Mesendoderm (in vitro differentiated cells): ENCODE measurements at regions not wholly inside any gene's neighbourhood (a gene's known extent, or its start where the extent isn't known, plus 50 kb on each side); places are given as distances from the start of the nearest gene placed in this dataset.

Source experiments
- DNase-seq: peaks from one replicate; pipeline ENCODE4 v3.0.0; 2013
- H2AK5ac ChIP-seq: 2 replicates; pipeline ENCODE4 v1.6.1; 2013; ENCODE audit warnings: low read length, inconsistent platforms
- H2BK120ac ChIP-seq: 2 replicates; pipeline ENCODE4 v1.6.1; 2013; ENCODE audit warnings: low read depth, mild to moderate bottlenecking, low read length, moderate library complexity, mixed read lengths
- H2BK15ac ChIP-seq: replicated peaks from 2 replicates; pipeline ENCODE4 v1.6.1; 2013; ENCODE audit warnings: low read depth, mild to moderate bottlenecking, moderate library complexity
- H2BK5ac ChIP-seq: 2 replicates; pipeline ENCODE4 v1.6.1; 2013; ENCODE audit warnings: low read length, inconsistent platforms
- H3K18ac ChIP-seq: 2 replicates; pipeline ENCODE4 v1.6.1; 2013; ENCODE audit warnings: mild to moderate bottlenecking, low read length, mixed read lengths
- H3K23ac ChIP-seq: one replicate; pipeline ENCODE4 v1.6.1; 2013; ENCODE audit warnings: low read length
- H3K27ac ChIP-seq: 2 replicates; pipeline ENCODE4 v1.5.1; 2013; ENCODE audit warnings: low read depth, mild to moderate bottlenecking, inconsistent platforms, low read length, moderate library complexity
- H3K27me3 ChIP-seq: 2 replicates; pipeline ENCODE4 v1.6.1; 2013; ENCODE audit warnings: low read length, control low read depth, mild to moderate bottlenecking, inconsistent platforms; ENCODE audit not compliant: insufficient read depth, poor library complexity
- H3K36me3 ChIP-seq: 2 replicates; pipeline ENCODE4 v1.6.1; 2013; ENCODE audit warnings: low read length, inconsistent platforms; ENCODE audit not compliant: control insufficient read depth, insufficient read depth
- H3K4ac ChIP-seq: one replicate; pipeline ENCODE4 v1.6.1; 2013; ENCODE audit warnings: low read depth, mild to moderate bottlenecking, low read length, moderate library complexity
- H3K4me1 ChIP-seq: 2 replicates; pipeline ENCODE4 v1.6.1; 2013; ENCODE audit warnings: low read depth, low read length, inconsistent platforms; ENCODE audit not compliant: control insufficient read depth
- H3K4me2 ChIP-seq: 2 replicates; pipeline ENCODE4 v1.6.1; 2013; ENCODE audit warnings: low read length
- H3K4me3 ChIP-seq: 2 replicates; pipeline ENCODE4 v1.5.1; 2013; ENCODE audit warnings: mild to moderate bottlenecking, low read length
- H3K56ac ChIP-seq: one replicate; pipeline ENCODE4 v1.6.1; 2013; ENCODE audit warnings: low read length
- H3K79me1 ChIP-seq: 2 replicates; pipeline ENCODE4 v1.6.1; 2013; ENCODE audit warnings: low read length, inconsistent platforms
- H3K79me2 ChIP-seq: 2 replicates; pipeline ENCODE4 v1.6.1; 2013; ENCODE audit warnings: mild to moderate bottlenecking, low read length; ENCODE audit not compliant: control insufficient read depth, insufficient read depth
- H3K9ac ChIP-seq: 2 replicates; pipeline ENCODE4 v1.6.1; 2013; ENCODE audit warnings: low read length, inconsistent platforms
- H4K5ac ChIP-seq: one replicate; pipeline ENCODE4 v1.6.1; 2013; ENCODE audit warnings: low read length
- H4K8ac ChIP-seq: one replicate; pipeline ENCODE4 v1.6.1; 2013; ENCODE audit warnings: low read depth, mild to moderate bottlenecking, control low read depth, low read length, moderate library complexity
- WGBS: extraction: QIAGEN DNeasy Blood & Tissue Kit; methylation state at CpG from one replicate; pipeline ENCODE4 v1.1.7; 2013; ENCODE audit warnings: low lambda C conversion rate, missing lambda C conversion rate; ENCODE audit not compliant: insufficient coverage; ENCODE audit errors: extremely low coverage; 5-methylcytosine and 5-hydroxymethylcytosine counted together

DNA sequence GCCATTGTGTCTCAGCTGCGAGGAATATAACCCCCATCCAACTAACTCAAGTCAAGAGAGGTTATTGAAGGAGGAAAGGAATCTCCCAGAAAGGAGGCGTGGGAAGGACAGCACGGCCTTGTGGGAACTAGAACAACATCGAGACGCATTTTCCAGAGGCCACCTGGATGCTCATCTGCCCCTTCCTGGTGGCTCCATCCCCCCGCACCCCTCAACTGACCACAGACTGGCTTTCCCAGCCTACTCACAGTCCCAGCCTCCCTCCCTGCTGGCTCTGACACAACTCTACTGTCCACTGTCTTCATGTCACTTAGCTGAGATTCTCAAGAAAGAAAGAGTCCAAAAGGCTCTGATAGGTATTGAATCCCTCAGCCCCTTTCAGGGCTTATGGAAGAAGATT is 66.0 kb upstream of the CLMN start:
- Histone ChIP-seq H3K27me3 (no peaks in the 10 kb centered on the region), H3K79me2 (no peaks in the 10 kb centered on the region), H3K4me2 (no peak overlapping the region), H3K23ac (no peak overlapping the region), H3K27ac (no peak overlapping the region), H2AK5ac (no peak overlapping the region), H2BK120ac (no peak overlapping the region), H3K9ac (no peak overlapping the region), H3K4ac (no peak overlapping the region), H3K79me1 (no peaks in the 10 kb centered on the region), H3K56ac (no peak overlapping the region), H2BK5ac (no peak overlapping the region), H3K18ac (no peak overlapping the region), H3K36me3 (no peaks in the 10 kb centered on the region), H2BK15ac (no peak overlapping the region), H3K4me1 (no peaks in the 10 kb centered on the region), H4K5ac (no peak overlapping the region), H3K4me3 (no peak overlapping the region), H4K8ac (no peak overlapping the region)
- WGBS = no CpG with 5 or more reads among the region's 6 CpGs
- no peak for DNase-seq

DNA sequence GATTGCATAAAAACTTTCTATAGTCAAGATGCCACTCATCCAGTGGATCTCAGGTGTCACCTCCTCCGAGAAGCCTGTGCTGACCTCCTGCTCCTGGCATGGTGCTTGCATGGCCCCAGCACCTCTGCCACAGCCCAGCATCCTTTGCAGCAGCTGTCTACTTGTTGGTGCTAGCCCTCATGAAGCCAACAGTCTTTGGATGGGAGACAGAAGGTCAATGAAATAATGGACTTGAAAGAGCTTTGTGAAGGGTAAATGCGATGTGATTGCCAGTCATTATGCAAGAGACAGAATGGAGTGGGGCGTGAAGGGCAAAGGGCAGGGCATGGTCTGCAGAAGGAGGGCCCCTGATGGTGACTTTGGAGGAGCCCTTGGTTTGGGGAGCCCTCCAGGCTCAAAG is 63.0 kb upstream of the CLMN start:
- Histone ChIP-seq H3K79me1 (no peaks in the 10 kb centered on the region), H3K23ac (no peak overlapping the region), H3K4ac (no peak overlapping the region), H4K5ac (no peak overlapping the region), H3K27me3 (no peaks in the 10 kb centered on the region), H3K36me3 (no peaks in the 10 kb centered on the region), H3K56ac (no peak overlapping the region), H3K18ac (no peak overlapping the region), H3K4me3 (no peak overlapping the region), H2BK5ac (no peak overlapping the region), H2BK15ac (no peak overlapping the region), H2BK120ac (no peak overlapping the region), H3K4me2 (no peak overlapping the region), H3K79me2 (no peaks in the 10 kb centered on the region), H2AK5ac (no peak overlapping the region), H3K9ac (no peak overlapping the region), H4K8ac (no peak overlapping the region), H3K27ac (no peak overlapping the region), H3K4me1 (no peaks in the 10 kb centered on the region)
- no CpG with 5 or more reads among the region's 3 CpGs for WGBS
- no peak for DNase-seq

GRCh38 chr14:95381726-95382125 is 62.0 kb upstream of the CLMN start:
- Histone ChIP-seq H2AK5ac (no peak overlapping the region), H2BK120ac (no peak overlapping the region), H3K79me1 (no peaks in the 10 kb centered on the region), H3K56ac (no peak overlapping the region), H4K8ac (no peak overlapping the region), H3K4me2 (no peak overlapping the region), H3K4me1 (no peaks in the 10 kb centered on the region), H3K18ac (no peak overlapping the region), H3K79me2 (no peaks in the 10 kb centered on the region), H3K4me3 (no peak overlapping the region), H4K5ac (no peak overlapping the region), H3K36me3 (no peaks in the 10 kb centered on the region), H3K27ac (no peak overlapping the region), H3K23ac (no peak overlapping the region), H3K9ac (no peak overlapping the region), H3K27me3 (no peaks in the 10 kb centered on the region), H2BK5ac (no peak overlapping the region), H2BK15ac (no peak overlapping the region), H3K4ac (no peak overlapping the region)
- DNase-seq = no peak
- no CpG with 5 or more reads among the region's 4 CpGs for WGBS

DNA sequence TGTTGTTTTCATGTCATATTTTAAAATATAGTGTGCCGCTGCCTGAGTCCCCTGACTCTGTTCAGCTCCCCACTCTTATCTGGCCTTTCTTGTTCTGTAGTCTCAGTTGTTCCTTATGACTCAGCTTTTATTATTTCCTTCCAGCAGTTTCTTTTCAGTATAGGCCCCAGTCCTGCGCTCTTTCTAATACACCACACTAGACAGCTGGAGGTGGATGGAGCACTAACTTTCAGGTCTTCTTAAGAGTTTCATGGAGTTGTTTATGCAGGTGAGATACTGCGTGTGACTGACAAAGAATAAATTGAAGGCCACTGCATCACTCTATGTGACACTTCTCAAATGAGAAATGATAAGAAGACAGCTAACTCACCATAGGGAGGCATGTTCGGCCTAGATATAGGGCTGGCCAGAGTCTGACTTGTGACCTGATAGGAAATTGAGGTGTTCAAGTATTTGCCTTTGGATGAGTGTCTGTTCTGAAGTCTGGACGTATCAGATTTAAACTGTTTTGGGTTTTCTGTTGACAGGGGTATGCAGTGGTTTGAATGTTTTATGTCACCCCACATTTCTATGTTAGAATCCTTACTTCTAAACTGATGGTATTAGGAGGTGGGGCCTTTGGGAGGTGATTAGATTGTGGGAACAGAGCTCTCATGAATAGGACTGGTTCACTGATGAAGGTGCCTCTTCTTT is 60.8 kb upstream of the CLMN start:
- Histone ChIP-seq H4K5ac (no peak overlapping the region), H3K27ac (no peak overlapping the region), H2BK120ac (no peak overlapping the region), H2BK15ac (no peak overlapping the region), H2BK5ac (no peak overlapping the region), H3K36me3 (no peaks in the 10 kb centered on the region), H3K4ac (no peak overlapping the region), H3K27me3 (no peaks in the 10 kb centered on the region), H3K4me3 (no peak overlapping the region), H3K4me2 (no peak overlapping the region), H2AK5ac (no peak overlapping the region), H3K23ac (no peak overlapping the region), H3K56ac (no peak overlapping the region), H3K18ac (no peak overlapping the region), H3K79me2 (no peaks in the 10 kb centered on the region), H4K8ac (no peak overlapping the region), H3K9ac (no peak overlapping the region), H3K4me1 (no peaks in the 10 kb centered on the region), H3K79me1 (no peaks in the 10 kb centered on the region)
- WGBS = no CpG with 5 or more reads among the region's 5 CpGs
- DNase-seq = no peak

DNA sequence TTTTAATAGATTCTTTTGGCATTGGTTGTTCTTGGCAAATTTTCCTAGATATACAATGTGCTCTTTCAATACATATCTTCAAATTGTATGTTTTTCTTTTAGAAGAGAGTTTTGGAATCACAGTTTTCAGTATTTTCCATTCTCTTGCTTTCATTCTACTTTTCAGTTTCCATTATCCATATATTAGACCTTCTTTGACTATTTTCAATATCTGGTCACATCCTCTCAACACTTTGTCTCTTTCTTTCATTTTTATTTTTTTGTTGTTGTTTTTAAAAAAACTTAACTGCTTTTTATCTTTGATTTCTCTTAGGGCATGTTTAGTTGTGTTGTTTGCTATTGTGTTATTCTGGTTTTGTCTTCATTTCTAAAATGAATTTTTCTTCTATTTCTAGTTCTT is 59.9 kb upstream of the CLMN start:
- Histone ChIP-seq H3K18ac (no peak overlapping the region), H3K9ac (no peak overlapping the region), H3K79me1 (no peaks in the 10 kb centered on the region), H4K8ac (no peak overlapping the region), H3K79me2 (no peaks in the 10 kb centered on the region), H2AK5ac (no peak overlapping the region), H4K5ac (no peak overlapping the region), H3K27ac (no peak overlapping the region), H2BK5ac (no peak overlapping the region), H3K56ac (no peak overlapping the region), H2BK120ac (no peak overlapping the region), H3K4me3 (no peak overlapping the region), H3K27me3 (no peaks in the 10 kb centered on the region), H2BK15ac (no peak overlapping the region), H3K23ac (no peak overlapping the region), H3K4me1 (no peaks in the 10 kb centered on the region), H3K36me3 (no peaks in the 10 kb centered on the region), H3K4ac (no peak overlapping the region), H3K4me2 (no peak overlapping the region)
- no peak for DNase-seq

GRCh38 chr14:95375539-95376109 is 55.9 kb upstream of the CLMN start:
- Histone ChIP-seq H3K36me3 (no peaks in the 10 kb centered on the region), H2AK5ac (no peak overlapping the region), H4K8ac (no peak overlapping the region), H3K18ac (no peak overlapping the region), H3K27me3 (no peaks in the 10 kb centered on the region), H2BK15ac (no peak overlapping the region), H3K27ac (no peak overlapping the region), H3K4ac (no peak overlapping the region), H2BK5ac (no peak overlapping the region), H3K79me2 (no peaks in the 10 kb centered on the region), H3K79me1 (no peaks in the 10 kb centered on the region), H3K56ac (no peak overlapping the region), H4K5ac (no peak overlapping the region), H3K4me1 (no peaks in the 10 kb centered on the region), H2BK120ac (no peak overlapping the region), H3K4me2 (no peak overlapping the region), H3K9ac (no peak overlapping the region), H3K4me3 (no peak overlapping the region), H3K23ac (no peak overlapping the region)
- no peak for DNase-seq
- no CpG with 5 or more reads among the region's 7 CpGs for WGBS
